Mucosa of descending colon (tissue), 3 donors: ENCODE measurements at regions not wholly inside any gene's neighbourhood (a gene's known extent, or its start where the extent isn't known, plus 50 kb on each side); places are given as distances from the start of the nearest gene placed in this dataset.
"Not testable (repeated sequence)": the region's sequence is repeated elsewhere in the genome, so short reads cannot be mapped to it uniquely, and the experiment has no call there.

ENCODE experiments used
- ATAC-seq: fragments of 200-7000 bp; cut with Tn5 transposase; one replicate; pipeline ENCODE4 v1.9.1; 2020; ENCODE audit warnings: mild to moderate bottlenecking, moderate library complexity
- DNase-seq, 3 donors: peaks; one replicate each; pipeline ENCODE4 v3.0.0-alpha.2; 2020
- H3K36me3 ChIP-seq: fragments of 200-600 bp; one replicate; pipeline ENCODE4 v1.8.0; 2021; ENCODE audit warnings: low read depth, mild to moderate bottlenecking
- H3K4me1 ChIP-seq: fragments of 200-600 bp; one replicate; pipeline ENCODE4 v1.8.0; 2021; ENCODE audit warnings: low read depth, mild to moderate bottlenecking
- H3K4me3 ChIP-seq: fragments of 200-600 bp; one replicate; pipeline ENCODE4 v1.8.0; 2021; ENCODE audit warnings: mild to moderate bottlenecking
- H3K9me3 ChIP-seq: fragments of 200-600 bp; one replicate; pipeline ENCODE4 v1.8.0; 2021; ENCODE audit warnings: mild to moderate bottlenecking
- intact Hi-C, 2 donors: fragments of 100-400 bp; cut with DNase I in 1 of 2; cut with micrococcal nuclease in 1 of 2; formaldehyde crosslinking; loops; one replicate each; pipeline versions ENCODE4 v1.11.0 to v1.11.1; 2022; cut with DNase I, micrococcal nuclease
- TF ChIP-seq, protein P1 (sequence below): fragments of 200-600 bp; IDR thresholded peaks from one replicate; pipeline ENCODE4 v1.8.0; 2022; ENCODE audit warnings: antibody characterized with exemption, mild to moderate bottlenecking
- donor health status: DM: no; HTN: no; CAD: no; lungs with moderate emphysema.
- donor health status: DM: no; HTN: no; CAD: no.
- donor health status: DM: no; HTN: yes; CAD: no.

DNA sequence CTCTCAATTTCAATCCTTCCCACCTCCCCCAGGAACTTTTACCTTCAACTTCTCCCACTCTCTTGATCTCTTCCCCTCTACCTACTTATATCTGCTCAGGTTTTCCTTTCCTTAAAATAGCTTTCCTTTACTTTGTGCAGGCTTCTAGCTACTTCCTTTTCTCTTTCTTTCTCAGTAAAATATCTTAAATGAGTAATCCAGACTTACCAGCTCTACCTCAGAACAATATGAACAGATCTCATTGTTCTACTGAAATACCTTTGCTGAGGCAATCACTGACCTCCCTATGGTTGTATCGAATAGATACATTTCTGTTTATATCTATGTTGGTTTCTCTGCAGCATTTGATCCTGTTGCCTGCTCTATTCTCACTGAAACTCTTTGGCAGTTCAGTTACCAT, 86.7 kb upstream of the WDR44 start:
- Histone ChIP-seq H3K4me3 (no peak overlapping the region), H3K4me1 (no peaks in the 10 kb centered on the region), H3K36me3 (no peaks in the 10 kb centered on the region), H3K9me3 (no peaks in the 10 kb centered on the region)
- intact Hi-C loops, result no loop called here
- ATAC-seq (no peak), DNase-seq (no peak)
- TF ChIP-seq, protein P1, sequence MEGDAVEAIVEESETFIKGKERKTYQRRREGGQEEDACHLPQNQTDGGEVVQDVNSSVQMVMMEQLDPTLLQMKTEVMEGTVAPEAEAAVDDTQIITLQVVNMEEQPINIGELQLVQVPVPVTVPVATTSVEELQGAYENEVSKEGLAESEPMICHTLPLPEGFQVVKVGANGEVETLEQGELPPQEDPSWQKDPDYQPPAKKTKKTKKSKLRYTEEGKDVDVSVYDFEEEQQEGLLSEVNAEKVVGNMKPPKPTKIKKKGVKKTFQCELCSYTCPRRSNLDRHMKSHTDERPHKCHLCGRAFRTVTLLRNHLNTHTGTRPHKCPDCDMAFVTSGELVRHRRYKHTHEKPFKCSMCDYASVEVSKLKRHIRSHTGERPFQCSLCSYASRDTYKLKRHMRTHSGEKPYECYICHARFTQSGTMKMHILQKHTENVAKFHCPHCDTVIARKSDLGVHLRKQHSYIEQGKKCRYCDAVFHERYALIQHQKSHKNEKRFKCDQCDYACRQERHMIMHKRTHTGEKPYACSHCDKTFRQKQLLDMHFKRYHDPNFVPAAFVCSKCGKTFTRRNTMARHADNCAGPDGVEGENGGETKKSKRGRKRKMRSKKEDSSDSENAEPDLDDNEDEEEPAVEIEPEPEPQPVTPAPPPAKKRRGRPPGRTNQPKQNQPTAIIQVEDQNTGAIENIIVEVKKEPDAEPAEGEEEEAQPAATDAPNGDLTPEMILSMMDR, result no peak

DNA sequence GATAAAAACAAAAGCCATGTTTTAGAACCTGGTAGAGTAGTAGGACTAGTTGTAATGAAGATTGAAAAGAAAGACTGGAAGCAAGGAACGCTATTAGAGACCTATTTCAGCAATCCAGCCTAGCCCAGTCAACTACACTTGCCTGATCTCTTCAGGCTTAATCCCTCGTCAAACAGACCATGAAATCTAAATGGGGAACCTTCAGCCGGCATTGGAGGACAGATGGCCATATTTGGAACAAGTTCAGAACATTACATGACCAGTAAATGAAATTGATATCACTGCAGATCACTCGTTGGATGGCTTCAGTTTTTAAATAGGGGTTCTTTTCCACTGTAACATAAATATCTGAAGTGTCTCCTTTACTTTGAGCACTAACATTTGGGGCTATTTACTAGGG, 84.8 kb upstream of the WDR44 start:
- Histone ChIP-seq H3K9me3 (no peaks in the 10 kb centered on the region), H3K4me1 (no peaks in the 10 kb centered on the region), H3K36me3 (no peaks in the 10 kb centered on the region), H3K4me3 (no peak overlapping the region)
- TF ChIP-seq, protein P1, result no peak
- intact Hi-C loops, result no loop called here
- no peak for ATAC-seq
- DNase-seq, result no peak

DNA sequence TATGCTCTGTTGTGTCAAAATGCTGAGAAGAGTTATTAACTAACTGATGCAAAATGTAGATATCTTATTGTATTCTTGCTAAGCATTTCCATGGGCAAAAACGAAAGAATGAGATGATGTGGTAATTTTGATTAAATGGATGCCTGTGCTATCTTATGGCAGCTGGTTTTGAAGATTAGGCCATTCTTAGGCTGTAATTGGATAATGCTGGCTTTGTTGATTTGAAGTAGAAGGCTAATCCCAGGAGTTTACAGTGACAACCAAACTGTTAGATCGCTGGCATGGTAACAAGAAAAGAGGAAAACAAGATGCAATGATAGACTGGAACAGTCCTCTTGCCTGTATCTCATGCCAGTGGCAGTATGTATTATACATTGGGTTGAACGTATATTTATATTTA, 74.1 kb upstream of the WDR44 start:
- Histone ChIP-seq H3K9me3 (no peaks in the 10 kb centered on the region), H3K4me1 (no peaks in the 10 kb centered on the region), H3K4me3 (no peak overlapping the region), H3K36me3 (no peaks in the 10 kb centered on the region)
- no peak for ATAC-seq
- no peak for DNase-seq
- intact Hi-C loops, result no loop called here
- TF ChIP-seq, protein P1, result no peak

DNA sequence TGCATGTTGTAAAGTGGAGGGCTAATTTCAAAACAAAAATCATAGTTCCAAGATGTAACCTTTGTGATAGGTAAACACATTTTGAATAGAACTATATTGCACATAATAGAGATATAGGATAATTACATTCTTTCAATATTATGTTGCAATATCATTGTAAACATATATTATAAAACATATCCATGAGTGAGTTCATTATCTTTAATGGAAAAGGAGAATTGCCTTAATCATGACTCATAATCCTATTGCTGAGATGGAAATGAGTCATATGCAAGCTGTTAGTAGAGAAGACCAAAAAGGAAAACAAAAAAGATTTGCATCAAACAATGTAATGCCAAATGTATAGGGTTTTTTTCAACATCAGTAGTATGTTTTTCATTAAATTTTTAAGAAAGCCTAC, 73.7 kb upstream of the WDR44 start:
- intact Hi-C loops, result no loop called here
- Histone ChIP-seq H3K4me1 (no peaks in the 10 kb centered on the region), H3K36me3 (no peaks in the 10 kb centered on the region), H3K9me3 (no peaks in the 10 kb centered on the region), H3K4me3 (no peak overlapping the region)
- TF ChIP-seq, protein P1, result no peak
- ATAC-seq (no peak), DNase-seq (no peak)

DNA sequence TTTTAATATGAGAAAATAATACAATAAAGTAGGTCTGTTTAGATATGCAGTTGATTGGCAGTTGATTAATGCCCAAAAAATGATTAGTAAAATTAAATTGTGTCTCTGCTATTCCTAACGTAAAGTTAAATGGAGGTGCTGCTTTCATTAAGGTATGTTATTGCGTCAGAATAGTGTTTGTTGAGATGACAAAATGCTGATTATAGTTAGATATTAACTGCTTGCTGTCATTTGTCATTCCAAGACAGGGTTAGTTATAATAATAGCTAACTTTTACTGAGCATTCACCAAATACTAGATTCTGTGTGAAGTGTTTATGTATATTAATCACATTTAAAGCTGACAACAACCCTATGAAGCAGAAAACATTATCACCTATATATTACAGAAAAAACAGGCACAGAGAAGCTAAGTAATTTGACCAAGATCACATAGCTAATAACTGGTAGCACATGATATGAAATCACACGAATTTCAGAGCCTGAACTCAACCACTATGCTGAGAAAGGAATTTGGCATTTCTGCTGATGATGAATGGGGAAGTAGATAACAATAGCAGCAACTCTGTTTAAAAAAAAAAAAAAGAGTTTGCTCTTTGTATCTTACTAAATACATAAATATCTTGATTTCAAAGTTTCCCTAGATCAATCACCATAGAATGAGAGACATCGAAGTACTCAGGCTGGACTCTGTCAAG, 59.7 kb upstream of the WDR44 start:
- no peak for DNase-seq
- TF ChIP-seq, protein P1, result no peak

DNA sequence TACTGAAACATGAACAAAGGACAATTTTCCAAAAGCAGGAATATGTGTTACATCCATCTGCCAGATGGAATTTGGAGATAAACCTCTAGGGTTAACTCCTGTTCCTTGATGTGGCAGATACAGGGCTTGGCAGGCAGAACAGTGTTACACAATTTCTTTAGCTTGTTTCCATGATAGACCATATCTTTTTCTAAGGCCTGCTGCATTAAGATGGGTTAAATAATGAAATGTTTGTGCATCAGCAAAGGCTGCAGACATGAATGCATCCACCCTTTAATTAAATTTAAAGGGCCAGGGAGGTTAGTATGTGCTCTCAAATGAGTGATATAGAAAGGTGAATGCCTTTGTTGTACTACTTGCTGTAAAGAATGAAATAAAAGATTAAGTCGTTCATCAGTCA, 50.1 kb upstream of the WDR44 start:
- H3K4me1 ChIP-seq, H3K36me3 ChIP-seq, H3K9me3 ChIP-seq, H3K4me3 ChIP-seq, DNase-seq, intact Hi-C loops, ATAC-seq: not testable (repeated sequence)

More for the DNA sequence above, 59.7 kb upstream of the WDR44 start:
- ATAC-seq, result no peak
- Histone ChIP-seq H3K4me3 (no peak overlapping the region), H3K9me3 (no peaks in the 10 kb centered on the region), H3K4me1 (no peaks in the 10 kb centered on the region), H3K36me3 (no peaks in the 10 kb centered on the region)
- intact Hi-C loops, result no loop called here
